ENCODE measurements at regions not wholly inside any gene's neighbourhood (a gene's known extent, or its start where the extent isn't known, plus 50 kb on each side); places are given as distances from the start of the nearest gene placed in this dataset.

GRCh38 chr4:111115881-111116280 is 493.0 kb upstream of the PITX2 start:
- TF ChIP-seq CTCF (optimal IDR thresholded peaks at IDR 0.05 in 1 of 3, IDR thresholded peaks at IDR 0.05 in 1 of 3, conservative IDR thresholded peaks at IDR 0.05 in 1 of 3; ENCODE audit: extremely low read depth in 1 of 3, insufficient read depth in 2 of 3, low read length in 3 of 3) (no peak), EZH2 (IDR thresholded peaks at IDR 0.05; ENCODE audit: low read length) (no peak)

All from keratinocyte (primary cell).